GM18505 (cell line): ENCODE measurements at regions not wholly inside any gene's neighbourhood (a gene's known extent, or its start where the extent isn't known, plus 50 kb on each side); places are given as distances from the start of the nearest gene placed in this dataset.
"Not testable (repeated sequence)": the region's sequence is repeated elsewhere in the genome, so short reads cannot be mapped to it uniquely, and the experiment has no call there.

Experiments used
- ATAC-seq: cut with Tn5 transposase; IDR thresholded peaks from one replicate; pipeline ENCODE4 v1.9.1; 2021; ENCODE audit not compliant: unreplicated experiment

DNA sequence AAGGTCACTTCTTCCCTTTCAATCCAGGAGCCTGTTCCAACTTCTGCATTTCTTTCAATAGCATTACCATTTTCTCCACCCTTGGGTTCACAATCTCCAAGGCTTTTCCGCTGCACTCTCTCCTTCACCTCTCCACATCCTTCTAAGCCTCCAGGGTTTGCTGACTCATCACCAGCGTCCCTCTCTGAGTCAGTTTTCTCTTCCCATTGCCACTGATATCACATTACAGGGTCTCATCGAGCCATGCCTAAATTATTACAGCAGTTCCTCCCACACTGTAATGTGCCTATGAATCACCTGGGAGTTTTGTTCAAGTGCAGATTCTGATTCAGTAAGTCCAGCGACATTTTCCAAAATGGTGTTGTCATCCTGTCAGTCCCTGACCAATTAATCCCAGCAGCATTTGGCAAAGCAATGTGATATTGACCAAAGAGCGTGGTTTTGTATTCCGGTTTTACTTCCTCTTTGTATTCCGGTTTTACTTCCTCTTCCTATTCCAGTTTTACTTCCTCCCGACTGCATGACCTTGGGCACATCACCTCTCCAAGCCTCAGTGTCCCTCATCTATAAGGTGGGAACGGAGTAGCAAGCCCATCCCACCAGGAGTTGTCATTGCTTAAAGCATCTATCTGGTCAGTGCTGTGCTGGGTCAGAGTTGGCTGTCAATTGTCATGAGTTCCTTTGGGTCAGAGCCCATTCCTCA is 208.3 kb upstream of the NBPF12 start:
- ATAC-seq = not testable (repeated sequence)

DNA sequence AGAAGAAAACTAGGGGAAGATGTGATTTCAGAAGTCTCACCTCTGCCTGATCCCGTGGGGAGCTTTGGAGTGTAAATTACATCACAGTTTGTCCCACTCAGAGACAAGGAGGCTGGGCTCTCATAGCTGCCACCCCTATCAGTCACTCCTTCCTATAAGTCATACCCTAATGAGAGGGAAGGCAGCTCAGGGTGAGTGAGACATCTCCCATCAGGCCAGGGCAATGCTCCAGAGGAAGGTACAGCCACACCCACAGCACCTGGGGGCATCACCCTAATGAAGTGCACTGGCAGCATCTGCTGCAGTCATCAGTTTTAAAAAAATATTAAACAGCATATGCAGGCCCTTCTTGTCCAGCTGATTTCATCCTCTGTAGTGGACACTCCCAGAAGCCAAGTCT is 223.1 kb upstream of the NBPF12 start:
- not testable (repeated sequence) for ATAC-seq

DNA sequence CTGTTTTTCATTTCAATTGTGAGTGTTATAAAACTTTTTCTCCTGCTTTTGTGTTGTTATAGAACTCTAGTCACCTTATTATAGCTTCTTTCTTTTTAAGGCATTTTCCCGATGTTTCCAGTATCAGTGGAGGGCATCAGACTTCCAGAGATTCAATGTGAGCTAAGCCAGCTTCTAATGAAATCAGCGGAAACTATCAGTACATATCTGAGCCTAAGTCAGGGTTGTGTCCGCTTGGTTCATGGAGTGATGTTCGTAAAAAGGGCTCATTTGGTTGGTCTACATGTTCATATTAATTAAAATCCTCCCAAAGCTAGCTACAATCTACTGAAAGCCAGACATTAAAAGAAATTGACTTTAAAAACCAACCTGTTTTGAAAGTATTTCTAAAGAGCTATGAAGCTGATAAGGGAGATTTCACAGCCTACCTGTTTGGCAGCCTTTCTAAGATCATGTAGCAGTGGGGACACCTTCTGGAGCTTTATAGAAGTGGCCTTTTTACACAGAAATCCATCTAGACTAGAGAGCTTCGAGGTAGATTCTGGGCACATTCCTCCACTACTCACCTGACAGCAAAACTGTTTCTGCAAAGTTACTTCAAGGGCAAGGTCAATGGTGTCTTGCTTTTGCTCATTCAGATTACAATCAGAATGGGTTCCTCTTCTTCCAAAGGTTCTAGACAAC is 227.1 kb upstream of the NBPF12 start:
- ATAC-seq = not testable (repeated sequence)

DNA sequence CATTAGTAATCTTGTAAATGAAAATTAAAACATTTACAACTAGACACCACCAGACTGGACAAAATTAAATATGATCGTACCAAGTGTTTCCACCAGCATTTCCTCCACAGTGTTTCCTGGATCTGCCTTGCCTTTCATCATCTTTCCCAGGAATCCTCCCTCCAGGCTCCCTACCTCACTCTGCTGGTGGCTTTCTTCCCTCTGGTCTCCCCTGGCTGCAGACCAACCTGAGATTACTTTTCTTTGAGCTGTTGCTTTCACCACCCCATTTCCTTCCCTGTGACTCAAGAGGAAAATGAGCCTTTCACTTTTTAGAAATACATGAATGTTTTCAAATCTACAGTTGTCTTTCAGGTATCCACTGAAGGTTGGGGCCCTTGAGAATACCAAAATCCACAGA is 228.8 kb upstream of the NBPF12 start:
- not testable (repeated sequence) for ATAC-seq

GRCh38 chr1:146704162-146704724 is 233.9 kb upstream of the NBPF12 start:
- not testable (repeated sequence) for ATAC-seq

- ATAC-seq = not testable (repeated sequence)
These were observed 236.8 kb upstream of the NBPF12 start for GRCh38 chr1:146701320-146701719.

- ATAC-seq = not testable (repeated sequence)
These were observed 242.7 kb upstream of the NBPF12 start for GRCh38 chr1:146695388-146695787.

DNA sequence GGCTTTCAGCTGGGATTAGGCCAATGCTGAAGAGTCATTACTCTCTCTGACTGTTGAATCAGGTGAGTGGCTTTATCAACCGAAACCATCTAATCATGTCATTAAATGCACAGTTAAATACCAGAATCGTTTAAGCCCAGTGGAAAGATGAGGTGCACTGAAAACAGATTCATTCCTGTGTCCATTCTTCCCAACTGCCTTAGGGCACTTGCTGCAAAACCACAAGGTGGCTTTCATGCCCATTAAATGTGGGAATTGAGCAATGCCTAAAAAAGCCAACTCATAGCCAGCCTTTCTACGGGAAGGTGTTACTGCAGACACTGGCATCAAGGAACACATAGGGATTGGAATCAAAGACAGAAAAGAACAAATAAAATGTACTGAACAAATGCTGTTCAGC is 246.3 kb upstream of the NBPF12 start:
- ATAC-seq = not testable (repeated sequence)

GRCh38 chr1:146688893-146689292 is 249.2 kb upstream of the NBPF12 start:
- not testable (repeated sequence) for ATAC-seq

DNA sequence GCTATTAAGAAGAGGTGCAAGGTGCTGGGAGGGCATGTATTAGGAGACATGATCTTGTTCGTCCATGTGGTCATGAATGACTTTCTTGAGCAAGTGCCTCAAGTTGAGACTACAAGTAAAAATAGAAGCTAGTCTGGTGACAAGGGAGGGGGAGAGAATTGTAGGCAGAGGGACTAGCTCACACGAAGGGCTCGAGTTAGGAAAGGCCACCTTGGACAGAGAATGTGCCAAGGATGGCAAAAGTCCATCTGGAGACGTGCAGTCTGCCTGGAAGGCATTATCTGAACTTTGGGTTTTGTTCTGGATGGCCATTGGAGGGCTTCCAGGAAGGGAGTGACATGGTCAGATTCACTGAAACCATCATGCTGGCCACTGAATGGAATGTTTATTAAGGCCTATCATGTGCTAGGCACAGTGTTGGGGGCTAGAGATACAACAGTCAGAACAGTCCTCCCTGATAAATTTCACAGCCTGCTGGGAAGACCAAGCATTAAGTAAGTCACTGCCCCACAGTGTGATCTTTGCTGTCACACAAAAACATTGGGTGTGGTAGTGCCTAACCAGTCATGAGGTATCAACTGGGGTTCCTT is 251.3 kb upstream of the NBPF12 start:
- ATAC-seq = not testable (repeated sequence)

GRCh38 chr1:146683126-146683429 is 255.0 kb upstream of the NBPF12 start:
- ATAC-seq = not testable (repeated sequence)

- ATAC-seq = not testable (repeated sequence)
These were observed 255.6 kb upstream of the NBPF12 start for GRCh38 chr1:146682227-146683125.

DNA sequence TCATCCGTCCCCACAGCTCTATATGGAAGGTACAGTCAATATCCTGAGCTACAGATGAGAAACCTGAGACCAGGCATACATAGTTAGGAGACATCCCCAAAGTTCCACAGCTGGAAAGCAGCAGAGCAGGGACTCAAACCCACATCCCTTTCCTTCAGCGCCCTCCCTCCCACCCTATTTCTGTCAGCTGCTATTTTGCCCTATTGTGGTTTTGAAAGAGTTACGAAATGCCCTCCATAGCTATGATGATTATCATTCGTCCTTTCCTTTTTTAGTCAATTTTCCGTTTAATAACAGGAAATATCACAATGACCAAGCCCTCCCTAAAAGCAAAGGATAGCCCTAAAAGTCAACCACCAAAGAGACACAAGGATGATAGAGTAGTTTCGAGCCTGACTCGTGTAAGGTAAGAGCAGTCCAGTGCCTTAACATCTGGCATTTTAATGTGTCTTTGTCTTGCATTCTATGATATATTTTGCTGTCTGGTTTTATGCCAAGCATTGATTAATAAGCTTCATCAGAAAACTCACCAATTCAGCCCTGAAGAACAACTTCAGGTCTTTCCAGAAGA is 264.3 kb upstream of the NBPF12 start:
- not testable (repeated sequence) for ATAC-seq

DNA sequence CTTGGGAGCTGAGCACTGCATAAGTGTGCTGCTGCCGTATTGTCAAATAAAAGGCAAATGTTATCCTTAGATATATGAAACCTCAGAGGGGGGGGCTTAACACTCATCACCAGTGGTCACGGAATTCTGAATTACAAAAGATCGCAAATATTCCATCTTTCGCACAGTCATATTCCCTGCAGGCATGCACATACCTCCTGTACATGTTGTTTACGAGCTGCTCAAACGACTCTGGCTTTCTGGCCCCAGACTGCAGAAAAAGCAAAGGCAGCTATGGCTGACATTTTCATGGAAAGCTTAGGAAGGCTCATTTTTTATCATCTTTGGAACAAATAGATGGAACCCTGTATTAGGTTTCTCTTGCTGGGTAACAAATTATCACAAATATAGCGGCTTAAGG is 265.5 kb upstream of the NBPF12 start:
- ATAC-seq = not testable (repeated sequence)

- ATAC-seq = not testable (repeated sequence)
These were observed 266.5 kb upstream of the NBPF12 start for GRCh38 chr1:146671588-146671987.

DNA sequence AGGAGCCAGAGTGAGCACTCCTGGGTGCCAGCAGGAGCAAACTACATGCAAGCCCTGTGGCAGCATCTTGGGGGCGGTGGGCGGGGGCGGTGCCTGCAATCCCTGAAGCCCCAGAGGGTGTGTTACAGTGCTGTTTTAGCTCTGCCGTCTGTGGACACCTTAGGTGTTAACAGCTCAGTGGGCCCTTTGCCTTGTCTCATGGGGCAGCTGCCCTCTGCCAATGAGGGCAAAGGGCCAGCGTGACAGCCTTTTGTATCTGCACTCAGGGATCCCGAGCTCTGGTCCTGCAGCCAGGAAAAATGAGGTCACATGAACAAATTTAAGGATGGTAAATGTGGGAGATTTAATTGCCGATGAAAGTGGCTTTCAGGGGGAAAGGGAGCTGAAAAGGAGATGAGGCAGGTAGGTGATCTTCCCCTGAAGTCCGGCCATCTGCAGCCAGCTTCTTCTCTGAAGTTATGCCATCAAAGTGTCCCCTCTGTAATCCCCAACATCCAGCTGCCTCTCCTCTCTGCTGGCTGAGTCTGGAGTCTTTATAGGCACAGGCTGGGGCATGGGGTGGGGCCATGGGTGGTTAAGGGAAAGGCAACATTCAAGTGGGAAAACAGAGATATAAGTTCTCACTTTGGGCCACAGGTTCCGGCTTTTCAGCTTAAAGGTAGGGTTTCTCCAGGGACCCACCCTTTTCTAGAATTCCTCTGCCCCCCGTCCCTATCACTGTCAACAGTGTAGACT is 267.1 kb upstream of the NBPF12 start:
- not testable (repeated sequence) for ATAC-seq

DNA sequence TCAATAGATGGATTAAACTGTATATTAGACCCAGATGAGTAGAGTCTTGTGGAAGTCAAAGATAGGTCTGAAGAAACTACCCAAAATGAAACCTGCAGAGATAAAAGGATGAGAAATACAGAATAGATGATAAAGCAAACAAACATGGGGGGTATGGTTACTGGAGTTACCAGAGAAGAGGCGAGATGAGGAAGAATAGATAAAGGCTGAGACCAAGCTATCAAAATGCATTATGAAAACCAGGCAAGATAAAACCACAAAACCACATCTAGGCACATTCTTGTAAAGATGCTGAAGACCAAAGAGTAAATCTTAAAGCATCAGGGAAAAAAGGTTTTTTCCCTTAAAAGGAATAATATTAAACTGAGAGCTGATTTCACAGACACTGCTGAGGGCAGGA is 271.8 kb upstream of the NBPF12 start:
- not testable (repeated sequence) for ATAC-seq

GRCh38 chr1:146660242-146660641 is 277.9 kb upstream of the NBPF12 start:
- not testable (repeated sequence) for ATAC-seq

GRCh38 chr1:146656356-146657060 is 281.6 kb upstream of the NBPF12 start:
- not testable (repeated sequence) for ATAC-seq
